Activated B cell treated with CpG ODN at 0.5 μM for 24 hours (primary cell): ENCODE measurements at regions not wholly inside any gene's neighbourhood (a gene's known extent, or its start where the extent isn't known, plus 50 kb on each side); places are given as distances from the start of the nearest gene placed in this dataset.

Experiments
- ATAC-seq: fragments of 200-7000 bp; cut with Tn5 transposase; one replicate; pipeline ENCODE4 v1.10.0; 2021; ENCODE audit warnings: low read depth, mild to moderate bottlenecking, moderate library complexity
- CTCF ChIA-PET: fragments of 350-600 bp; sonication (Branson Sonifier 250); formaldehyde crosslinking; loops from one replicate; lab custom pipeline; 2021; ENCODE audit warnings: antibody characterized with exemption; lab: Charles Lee
- POLR2A ChIA-PET: fragments of 350-600 bp; sonication (Branson Sonifier 250); formaldehyde crosslinking; loops from one replicate; lab custom pipeline; 2021; ENCODE audit warnings: antibody characterized with exemption; lab: Charles Lee
- DNase-seq: peaks from one replicate; pipeline ENCODE4 v3.0.0; 2022
- H3K27ac Mint-ChIP-seq: one replicate; pipeline ENCODE4 v1.8.0; 2020; ENCODE audit warnings: mixed read lengths
- H3K27me3 Mint-ChIP-seq: one replicate; pipeline ENCODE4 v1.8.0; 2021; ENCODE audit warnings: mixed read lengths
- H3K36me3 Mint-ChIP-seq: one replicate; pipeline ENCODE4 v1.8.0; 2021; ENCODE audit warnings: low read depth, mixed read lengths
- H3K4me1 Mint-ChIP-seq: one replicate; pipeline ENCODE4 v1.8.0; 2021; ENCODE audit warnings: mixed read lengths
- H3K4me3 Mint-ChIP-seq: one replicate; pipeline ENCODE4 v1.8.0; 2020; ENCODE audit warnings: mild to moderate bottlenecking, mixed read lengths
- H3K9me3 Mint-ChIP-seq: one replicate; pipeline ENCODE4 v1.8.0; 2020; ENCODE audit warnings: mixed read lengths
- intact Hi-C: fragments of 100-400 bp; cut with micrococcal nuclease; formaldehyde crosslinking; loops from one replicate; pipeline ENCODE4 v1.15.1; 2024
- TF ChIP-seq, protein P1 (sequence below): fragments of 200-600 bp; IDR thresholded peaks from one replicate; pipeline ENCODE4 v1.8.0; 2022; ENCODE audit warnings: antibody characterized with exemption, mild to moderate bottlenecking

DNA sequence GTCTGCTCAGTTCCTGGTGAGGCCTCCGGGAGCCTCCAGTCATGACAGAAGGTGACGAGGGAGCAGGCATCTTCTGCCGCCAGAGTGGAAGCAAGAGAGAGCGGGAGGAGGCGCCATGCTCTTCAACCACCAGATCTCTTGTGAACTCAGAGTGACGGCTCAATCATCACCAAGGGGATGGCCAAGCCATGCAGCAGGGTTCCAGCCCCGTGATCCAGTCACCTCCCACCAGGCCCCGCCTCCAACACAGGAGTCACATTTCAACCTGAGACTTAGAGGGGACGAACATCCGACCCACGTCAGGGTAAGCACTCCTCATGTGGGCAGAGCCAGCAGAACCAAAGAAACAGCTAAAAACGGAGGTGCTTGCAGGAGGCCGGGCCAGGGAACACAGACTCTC lies 1470.5 kb downstream of the BRD1 start:
- POLR2A ChIA-PET: no interaction called here
- Mint-ChIP-seq H3K4me1 (no peaks in the 10 kb centered on the region), H3K36me3 (no peaks in the 10 kb centered on the region), H3K27ac (no peak overlapping the region), H3K4me3 (no peak overlapping the region), H3K9me3 (no peaks in the 10 kb centered on the region), H3K27me3 (peaks cover 4% of the 10 kb centered on the region)
- DNase-seq (no peak), ATAC-seq (no peak)
- CTCF ChIA-PET: no interaction called here
- intact Hi-C loops: no loop called here
- TF ChIP-seq, protein P1, sequence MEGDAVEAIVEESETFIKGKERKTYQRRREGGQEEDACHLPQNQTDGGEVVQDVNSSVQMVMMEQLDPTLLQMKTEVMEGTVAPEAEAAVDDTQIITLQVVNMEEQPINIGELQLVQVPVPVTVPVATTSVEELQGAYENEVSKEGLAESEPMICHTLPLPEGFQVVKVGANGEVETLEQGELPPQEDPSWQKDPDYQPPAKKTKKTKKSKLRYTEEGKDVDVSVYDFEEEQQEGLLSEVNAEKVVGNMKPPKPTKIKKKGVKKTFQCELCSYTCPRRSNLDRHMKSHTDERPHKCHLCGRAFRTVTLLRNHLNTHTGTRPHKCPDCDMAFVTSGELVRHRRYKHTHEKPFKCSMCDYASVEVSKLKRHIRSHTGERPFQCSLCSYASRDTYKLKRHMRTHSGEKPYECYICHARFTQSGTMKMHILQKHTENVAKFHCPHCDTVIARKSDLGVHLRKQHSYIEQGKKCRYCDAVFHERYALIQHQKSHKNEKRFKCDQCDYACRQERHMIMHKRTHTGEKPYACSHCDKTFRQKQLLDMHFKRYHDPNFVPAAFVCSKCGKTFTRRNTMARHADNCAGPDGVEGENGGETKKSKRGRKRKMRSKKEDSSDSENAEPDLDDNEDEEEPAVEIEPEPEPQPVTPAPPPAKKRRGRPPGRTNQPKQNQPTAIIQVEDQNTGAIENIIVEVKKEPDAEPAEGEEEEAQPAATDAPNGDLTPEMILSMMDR: no peak

DNA sequence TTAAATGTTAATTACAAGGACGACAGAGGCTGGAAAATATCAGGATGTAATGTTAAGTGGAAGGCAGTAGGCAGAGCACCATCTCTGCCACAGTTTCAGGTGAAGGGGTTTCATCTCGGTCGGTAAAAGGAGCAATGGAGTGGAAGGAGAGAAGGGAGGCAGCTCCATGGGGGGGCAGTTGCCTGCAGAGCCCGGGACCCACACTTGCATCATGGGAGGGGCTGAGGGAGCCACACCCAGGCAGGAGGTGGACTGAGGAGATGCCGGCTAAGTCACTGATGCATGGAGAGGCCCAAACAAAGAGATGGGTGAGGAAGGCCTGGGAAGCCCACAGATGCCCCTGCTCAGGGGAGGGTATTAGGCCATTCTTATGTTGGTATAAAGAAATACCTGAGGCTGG lies 1470.9 kb downstream of the BRD1 start:
- H3K27me3 Mint-ChIP-seq: peaks cover 4% of the 10 kb centered on the region
- H3K4me1 Mint-ChIP-seq: no peaks in the 10 kb centered on the region
- H3K27ac Mint-ChIP-seq: no peak overlapping the region
- no peaks in the 10 kb centered on the region for H3K9me3 Mint-ChIP-seq
- no peak overlapping the region for H3K4me3 Mint-ChIP-seq
- TF ChIP-seq, protein P1: no peak
- no peak for ATAC-seq
- H3K36me3 Mint-ChIP-seq: no peaks in the 10 kb centered on the region
- intact Hi-C loops: no loop called here
- CTCF ChIA-PET: no interaction called here
- POLR2A ChIA-PET: no interaction called here
- DNase-seq: no peak

DNA sequence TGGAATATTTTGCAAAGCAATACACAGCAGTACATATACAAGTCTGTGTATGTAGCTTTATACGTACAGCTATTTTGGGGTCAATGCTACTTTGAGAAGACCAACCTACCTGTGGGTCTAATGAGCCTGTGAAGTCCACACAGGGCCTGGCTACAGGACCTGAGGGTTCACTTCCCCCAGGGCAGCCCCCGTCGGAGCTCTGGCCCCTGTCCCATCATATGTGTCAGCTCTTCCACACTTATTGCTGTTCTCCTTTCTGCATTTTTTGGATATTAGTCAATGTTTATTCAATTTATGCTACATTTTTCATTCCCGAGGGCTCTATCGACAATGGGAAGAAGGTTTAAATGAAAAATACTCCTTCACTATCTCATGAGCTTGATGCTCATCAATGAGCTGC lies 1473.6 kb downstream of the BRD1 start:
- no peak for ATAC-seq
- no peak overlapping the region for H3K4me3 Mint-ChIP-seq
- TF ChIP-seq, protein P1: no peak
- H3K9me3 Mint-ChIP-seq: no peaks in the 10 kb centered on the region
- DNase-seq: no peak
- peaks cover 4% of the 10 kb centered on the region for H3K27me3 Mint-ChIP-seq
- ChIA-PET POLR2A (no interaction called here), CTCF (no interaction called here)
- H3K4me1 Mint-ChIP-seq: no peaks in the 10 kb centered on the region
- H3K36me3 Mint-ChIP-seq: no peaks in the 10 kb centered on the region
- H3K27ac Mint-ChIP-seq: no peak overlapping the region
- intact Hi-C loops: no loop called here

DNA sequence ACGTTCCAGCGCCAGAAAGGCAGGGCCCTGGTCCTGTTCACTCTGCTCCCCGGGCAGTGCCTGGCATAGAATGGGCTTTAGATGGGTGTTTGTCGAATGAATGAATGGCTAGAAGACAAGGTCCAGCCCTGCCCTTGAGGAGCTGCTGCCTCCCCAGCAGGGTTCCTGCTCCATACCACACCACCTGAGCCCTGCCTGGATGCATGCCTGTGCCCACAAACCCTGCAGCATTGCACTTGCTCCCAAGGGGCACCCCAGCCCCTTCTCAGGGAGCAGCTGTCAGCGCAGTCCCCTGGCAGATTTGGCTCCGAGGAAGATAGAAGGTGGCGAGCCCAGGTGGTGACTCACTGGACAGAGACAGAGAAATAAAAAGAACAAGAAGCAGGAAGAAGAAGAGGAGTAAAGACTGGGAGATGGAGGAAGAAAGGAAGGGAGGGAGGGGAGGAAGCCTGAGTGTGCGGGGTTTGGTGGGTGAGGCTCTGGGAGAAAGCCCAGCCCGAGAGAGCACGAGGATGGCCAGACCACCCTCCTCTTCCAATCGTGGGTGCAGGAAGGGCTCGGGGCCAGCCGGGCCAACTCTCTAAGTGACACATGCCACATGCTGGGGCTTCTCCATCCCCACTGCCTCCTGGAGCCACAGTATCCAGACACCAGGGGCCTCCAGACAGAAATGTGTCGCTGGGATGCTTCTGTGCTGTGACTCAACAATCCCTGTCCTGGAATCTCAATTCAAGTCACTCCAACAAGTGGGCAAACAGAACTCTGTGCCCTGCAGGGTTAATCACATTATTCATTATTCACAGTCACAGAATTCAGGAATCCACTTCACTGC lies 1474.3 kb downstream of the BRD1 start:
- H3K36me3 Mint-ChIP-seq: no peaks in the 10 kb centered on the region
- no peaks in the 10 kb centered on the region for H3K9me3 Mint-ChIP-seq
- H3K27ac Mint-ChIP-seq: no peak overlapping the region
- no peak for DNase-seq
- POLR2A ChIA-PET: no interaction called here
- intact Hi-C loops: no loop called here
- H3K4me3 Mint-ChIP-seq: no peak overlapping the region
- H3K27me3 Mint-ChIP-seq: peaks cover 4% of the 10 kb centered on the region
- TF ChIP-seq, protein P1: no peak
- no peaks in the 10 kb centered on the region for H3K4me1 Mint-ChIP-seq
- no peak for ATAC-seq
- CTCF ChIA-PET: no interaction called here

DNA sequence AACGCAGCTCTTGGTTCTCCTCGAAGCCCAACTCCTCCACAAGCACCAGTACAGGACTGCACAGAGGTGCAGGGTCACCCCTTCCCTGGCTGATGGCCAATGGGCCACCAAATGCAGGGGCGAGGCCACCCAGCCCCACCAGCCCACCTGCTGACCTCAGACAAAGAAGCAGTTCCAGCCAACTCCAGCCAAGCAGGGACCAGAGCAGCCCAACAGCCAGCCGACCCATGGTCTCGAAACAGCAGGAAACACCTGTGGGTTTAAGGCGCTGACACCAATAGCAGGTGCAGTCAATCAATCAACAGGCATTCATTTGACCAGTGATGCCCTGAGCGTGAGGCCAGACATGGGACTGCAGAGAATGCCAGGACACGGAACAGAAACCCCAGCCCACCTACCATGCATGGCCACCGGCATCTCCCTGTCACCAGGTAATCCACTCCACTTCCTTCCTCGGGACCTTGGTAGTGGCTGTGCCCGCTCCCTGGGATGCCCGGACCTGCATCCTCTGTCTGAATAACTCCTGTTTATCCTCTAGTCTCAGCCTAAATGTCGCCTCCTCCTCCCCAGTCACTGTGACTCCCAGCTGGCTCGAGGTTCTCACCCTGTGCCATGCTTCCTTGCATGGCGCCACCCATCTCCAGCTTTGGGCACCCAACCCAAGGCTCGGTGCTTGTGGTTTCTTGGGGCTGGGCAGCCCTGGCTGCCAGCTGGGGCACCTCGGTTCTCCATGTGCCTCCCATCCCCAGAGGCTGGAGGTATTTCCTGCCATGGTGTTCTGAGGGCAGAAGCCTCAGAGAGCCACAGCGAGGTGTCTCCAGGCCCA lies 1475.4 kb downstream of the BRD1 start:
- ATAC-seq (no peak), DNase-seq (no peak)
- Mint-ChIP-seq H3K4me1 (no peaks in the 10 kb centered on the region), H3K4me3 (no peak overlapping the region), H3K9me3 (no peaks in the 10 kb centered on the region), H3K27ac (no peak overlapping the region), H3K36me3 (no peaks in the 10 kb centered on the region), H3K27me3 (peaks cover 4% of the 10 kb centered on the region)
- CTCF ChIA-PET: no interaction called here
- TF ChIP-seq, protein P1: no peak
- POLR2A ChIA-PET: no interaction called here
- intact Hi-C loops: no loop called here
